ENCODE measurements at regions not wholly inside any gene's neighbourhood (a gene's known extent, or its start where the extent isn't known, plus 50 kb on each side); places are given as distances from the start of the nearest gene placed in this dataset.

DNA sequence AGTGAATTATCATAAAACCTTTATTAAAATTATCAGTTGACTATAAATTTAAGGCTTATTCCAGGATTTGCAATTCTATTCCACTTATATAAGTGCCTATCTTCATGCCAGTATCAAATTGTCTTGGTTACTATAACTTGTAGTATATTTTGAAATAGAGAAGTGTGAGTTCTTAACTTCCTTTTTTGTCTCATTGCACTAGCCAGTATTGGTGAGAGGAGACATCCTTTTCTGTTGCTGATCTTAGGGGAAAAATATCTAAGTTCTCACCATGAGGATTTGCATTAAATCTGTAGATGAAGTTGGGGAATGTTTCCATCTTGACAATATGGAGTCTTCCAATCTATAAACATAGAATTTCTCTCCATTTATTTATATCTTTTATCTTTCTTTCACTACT, 104.2 kb upstream of the MKI67 start:
- Histone ChIP-seq H4K8ac (ENCODE audit: low read length) (no peak overlapping the region), H2BK120ac (ENCODE audit: low read depth, low read length) (no peak overlapping the region), H3K79me1 (replicated peaks; ENCODE audit: low read length, poor library complexity, severe bottlenecking) (no peaks in the 10 kb centered on the region), H2BK15ac (ENCODE audit: low read depth, poor library complexity, severe bottlenecking) (no peak overlapping the region), H3K4me1 (ENCODE audit: control insufficient read depth, insufficient read depth, low read depth, low read length) (no peaks in the 10 kb centered on the region), H2AK5ac (ENCODE audit: low read length, severe bottlenecking) (no peak overlapping the region), H2BK5ac (ENCODE audit: low read depth, low read length, poor library complexity, severe bottlenecking) (no peak overlapping the region), H3K18ac (ENCODE audit: low read depth in 1 of 2, low read length in 2 of 2) (no peak overlapping the region), H3K36me3 (ENCODE audit: control insufficient read depth in 1 of 2, insufficient read depth in 2 of 2, low read depth in 1 of 2, low read length in 2 of 2) (no peaks in the 10 kb centered on the region), H3K23ac (ENCODE audit: low read length in 2 of 2) (no peak overlapping the region), H3K4ac (ENCODE audit: low read depth in 1 of 2, low read length in 2 of 2) (no peak overlapping the region), H3K9me3 (ENCODE audit: control insufficient read depth, low read length) (peaks cover 5% of the 10 kb centered on the region), H3K4me2 (ENCODE audit: low read length, poor library complexity, severe bottlenecking) (no peak overlapping the region), H3K4me3 (ENCODE audit: insufficient read depth in 1 of 2, low read depth in 1 of 2, low read length in 2 of 2) (no peak overlapping the region), H3K14ac (ENCODE audit: low read length in 2 of 2) (no peak overlapping the region), H4K91ac (ENCODE audit: low read length) (no peak overlapping the region), H3K27me3 (ENCODE audit: control insufficient read depth in 1 of 2, insufficient read depth in 1 of 2, low read length in 2 of 2) (peaks cover 0 to 7% of the 10 kb centered on the region in 2 experiments), H3K9ac (ENCODE audit: low read length) (no peak overlapping the region), H2AFZ (ENCODE audit: low read depth, low read length) (no peak overlapping the region), H2BK12ac (ENCODE audit: low read length in 2 of 2) (no peak overlapping the region), H3K27ac (ENCODE audit: low read length, poor library complexity, severe bottlenecking) (no peak overlapping the region)
- DNase-seq, result no peak

DNA sequence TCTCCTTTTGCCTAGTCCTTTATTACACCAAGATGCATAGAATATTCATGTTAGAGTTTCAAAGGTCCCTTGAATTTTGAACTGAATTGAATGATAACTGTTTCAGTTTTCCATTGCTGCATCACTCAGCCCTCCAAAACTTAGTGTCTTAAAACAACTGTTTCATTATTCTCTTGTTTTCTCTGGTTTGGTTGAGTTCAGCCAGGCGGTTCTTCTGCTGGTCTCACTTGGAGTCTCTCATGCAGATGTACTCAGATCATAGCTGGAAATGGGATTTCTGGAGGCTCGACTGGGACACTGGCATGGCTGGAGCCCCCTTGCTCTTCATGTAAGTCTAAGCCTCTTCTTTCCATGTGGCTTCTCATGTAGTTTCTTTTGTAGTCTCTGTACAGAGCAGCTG, 107.2 kb upstream of the MKI67 start:
- Histone ChIP-seq H2BK120ac (ENCODE audit: low read depth, low read length) (no peak overlapping the region), H3K4ac (ENCODE audit: low read depth in 1 of 2, low read length in 2 of 2) (no peak overlapping the region)
- 70% methylated on average over 2 of the region's 2 CpGs for WGBS

DNA sequence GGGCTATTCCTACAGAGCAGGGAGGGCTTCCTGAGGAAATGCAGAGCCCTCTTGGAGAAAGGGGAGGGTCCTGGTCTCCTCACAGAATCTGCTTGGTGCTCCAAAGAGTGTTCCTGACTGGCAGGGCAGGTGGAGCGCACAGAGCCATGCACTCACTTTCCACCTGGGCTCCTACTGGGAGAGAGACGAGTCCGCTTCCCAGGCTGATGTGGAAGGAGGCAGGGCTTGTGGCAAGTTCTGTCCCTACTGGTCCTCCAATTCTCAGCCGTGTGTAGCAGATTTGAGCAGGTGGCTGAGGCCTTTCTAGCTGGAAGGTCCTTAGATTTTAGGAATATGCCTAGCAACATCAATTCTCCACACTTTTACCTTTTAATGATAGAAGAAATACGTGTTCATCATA, 111.5 kb upstream of the MKI67 start:
- no peak overlapping the region for H3K23ac ChIP-seq (ENCODE audit: low read length in 2 of 2)
- H3K4me2 ChIP-seq (ENCODE audit: low read length, poor library complexity, severe bottlenecking), result no peak overlapping the region
- no peak for DNase-seq
- H2BK120ac ChIP-seq (ENCODE audit: low read depth, low read length), result no peak overlapping the region
- 69% methylated on average over 3 of the region's 5 CpGs for WGBS
- no peak overlapping the region for H3K4me3 ChIP-seq (ENCODE audit: insufficient read depth in 1 of 2, low read depth in 1 of 2, low read length in 2 of 2)
- H3K4me1 ChIP-seq (ENCODE audit: control insufficient read depth, insufficient read depth, low read depth, low read length), result no peaks in the 10 kb centered on the region
- no peaks in the 10 kb centered on the region for H3K27me3 ChIP-seq (ENCODE audit: control insufficient read depth in 1 of 2, insufficient read depth in 1 of 2, low read length in 2 of 2)
- H2BK15ac ChIP-seq (ENCODE audit: low read depth, poor library complexity, severe bottlenecking), result no peak overlapping the region
- no peak overlapping the region for H4K91ac ChIP-seq (ENCODE audit: low read length)
- H3K9me3 ChIP-seq (ENCODE audit: control insufficient read depth, low read length), result peaks cover 5% of the 10 kb centered on the region
- no peak overlapping the region for H4K8ac ChIP-seq (ENCODE audit: low read length)
- no peaks in the 10 kb centered on the region for H3K36me3 ChIP-seq (ENCODE audit: control insufficient read depth in 1 of 2, insufficient read depth in 2 of 2, low read depth in 1 of 2, low read length in 2 of 2)
- no peak overlapping the region for H3K9ac ChIP-seq (ENCODE audit: low read length)
- H2AFZ ChIP-seq (ENCODE audit: low read depth, low read length), result no peak overlapping the region
- H3K79me1 ChIP-seq (replicated peaks; ENCODE audit: low read length, poor library complexity, severe bottlenecking), result no peaks in the 10 kb centered on the region
- H2BK12ac ChIP-seq (ENCODE audit: low read length in 2 of 2), result no peak overlapping the region
- no peak overlapping the region for H3K14ac ChIP-seq (ENCODE audit: low read length in 2 of 2)
- H2AK5ac ChIP-seq (ENCODE audit: low read length, severe bottlenecking), result no peak overlapping the region
- H3K4ac ChIP-seq (ENCODE audit: low read depth in 1 of 2, low read length in 2 of 2), result no peak overlapping the region
- no peak overlapping the region for H3K27ac ChIP-seq (ENCODE audit: low read length, poor library complexity, severe bottlenecking)
- H2BK5ac ChIP-seq (ENCODE audit: low read depth, low read length, poor library complexity, severe bottlenecking), result no peak overlapping the region
- H3K18ac ChIP-seq (ENCODE audit: low read depth in 1 of 2, low read length in 2 of 2), result no peak overlapping the region

More for the DNA sequence above, 107.2 kb upstream of the MKI67 start:
- no peak overlapping the region for H3K27ac ChIP-seq (ENCODE audit: low read length, poor library complexity, severe bottlenecking)
- H4K8ac ChIP-seq (ENCODE audit: low read length), result no peak overlapping the region
- H3K14ac ChIP-seq (ENCODE audit: low read length in 2 of 2), result no peak overlapping the region
- H3K4me1 ChIP-seq (ENCODE audit: control insufficient read depth, insufficient read depth, low read depth, low read length), result no peaks in the 10 kb centered on the region
- H2BK12ac ChIP-seq (ENCODE audit: low read length in 2 of 2), result no peak overlapping the region
- no peak overlapping the region for H3K18ac ChIP-seq (ENCODE audit: low read depth in 1 of 2, low read length in 2 of 2)
- no peaks in the 10 kb centered on the region for H3K79me1 ChIP-seq (replicated peaks; ENCODE audit: low read length, poor library complexity, severe bottlenecking)
- no peak overlapping the region for H2BK15ac ChIP-seq (ENCODE audit: low read depth, poor library complexity, severe bottlenecking)
- DNase-seq, result no peak
- H4K91ac ChIP-seq (ENCODE audit: low read length), result no peak overlapping the region
- H3K27me3 ChIP-seq (ENCODE audit: control insufficient read depth in 1 of 2, insufficient read depth in 1 of 2, low read length in 2 of 2), result peaks cover 0 to 7% of the 10 kb centered on the region in 2 experiments
- no peak overlapping the region for H3K4me2 ChIP-seq (ENCODE audit: low read length, poor library complexity, severe bottlenecking)
- no peak overlapping the region for H2BK5ac ChIP-seq (ENCODE audit: low read depth, low read length, poor library complexity, severe bottlenecking)
- H2AFZ ChIP-seq (ENCODE audit: low read depth, low read length), result no peak overlapping the region
- peaks cover 5% of the 10 kb centered on the region for H3K9me3 ChIP-seq (ENCODE audit: control insufficient read depth, low read length)
- no peak overlapping the region for H3K9ac ChIP-seq (ENCODE audit: low read length)
- no peaks in the 10 kb centered on the region for H3K36me3 ChIP-seq (ENCODE audit: control insufficient read depth in 1 of 2, insufficient read depth in 2 of 2, low read depth in 1 of 2, low read length in 2 of 2)
- H2AK5ac ChIP-seq (ENCODE audit: low read length, severe bottlenecking), result no peak overlapping the region
- no peak overlapping the region for H3K23ac ChIP-seq (ENCODE audit: low read length in 2 of 2)
- no peak overlapping the region for H3K4me3 ChIP-seq (ENCODE audit: insufficient read depth in 1 of 2, low read depth in 1 of 2, low read length in 2 of 2)

DNA sequence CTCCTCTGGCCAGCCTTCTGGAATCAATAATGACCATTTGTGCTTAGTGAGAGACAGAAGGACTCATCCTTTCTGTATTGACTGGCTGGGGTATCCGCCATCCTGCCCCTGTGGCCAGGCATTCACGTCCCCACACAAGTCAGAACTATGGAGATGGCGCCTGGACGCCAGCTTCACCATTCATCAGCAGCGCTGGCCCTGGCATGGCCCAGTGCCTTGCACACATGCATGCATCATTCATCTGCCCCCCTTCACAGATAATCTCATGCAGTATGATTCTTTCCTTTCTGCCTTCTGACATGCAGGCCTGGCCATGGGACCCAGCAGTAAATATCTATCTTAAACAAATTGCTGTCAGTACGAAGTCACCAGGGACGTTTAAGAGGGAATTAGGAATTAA, 114.8 kb upstream of the MKI67 start:
- H2BK5ac ChIP-seq (ENCODE audit: low read depth, low read length, poor library complexity, severe bottlenecking), result no peak overlapping the region
- H3K14ac ChIP-seq (ENCODE audit: low read length in 2 of 2), result no peak overlapping the region
- no peak overlapping the region for H3K9ac ChIP-seq (ENCODE audit: low read length)
- H3K27me3 ChIP-seq (ENCODE audit: control insufficient read depth in 1 of 2, insufficient read depth in 1 of 2, low read length in 2 of 2), result no peaks in the 10 kb centered on the region
- no peaks in the 10 kb centered on the region for H3K79me1 ChIP-seq (replicated peaks; ENCODE audit: low read length, poor library complexity, severe bottlenecking)
- no peak overlapping the region for H3K4ac ChIP-seq (ENCODE audit: low read depth in 1 of 2, low read length in 2 of 2)
- no peaks in the 10 kb centered on the region for H3K36me3 ChIP-seq (ENCODE audit: control insufficient read depth in 1 of 2, insufficient read depth in 2 of 2, low read depth in 1 of 2, low read length in 2 of 2)
- H3K27ac ChIP-seq (ENCODE audit: low read length, poor library complexity, severe bottlenecking), result no peak overlapping the region
- no peak overlapping the region for H4K91ac ChIP-seq (ENCODE audit: low read length)
- H2BK120ac ChIP-seq (ENCODE audit: low read depth, low read length), result no peak overlapping the region
- H3K18ac ChIP-seq (ENCODE audit: low read depth in 1 of 2, low read length in 2 of 2), result no peak overlapping the region
- no peak overlapping the region for H2AK5ac ChIP-seq (ENCODE audit: low read length, severe bottlenecking)
- DNase-seq, result no peak
- H3K4me2 ChIP-seq (ENCODE audit: low read length, poor library complexity, severe bottlenecking), result no peak overlapping the region
- no peak overlapping the region for H2BK15ac ChIP-seq (ENCODE audit: low read depth, poor library complexity, severe bottlenecking)
- WGBS, result 85% methylated on average over 5 of the region's 7 CpGs
- no peaks in the 10 kb centered on the region for H3K9me3 ChIP-seq (ENCODE audit: control insufficient read depth, low read length)
- H2BK12ac ChIP-seq (ENCODE audit: low read length in 2 of 2), result no peak overlapping the region
- no peak overlapping the region for H3K23ac ChIP-seq (ENCODE audit: low read length in 2 of 2)
- H3K4me1 ChIP-seq (ENCODE audit: control insufficient read depth, insufficient read depth, low read depth, low read length), result no peaks in the 10 kb centered on the region
- no peak overlapping the region for H3K4me3 ChIP-seq (ENCODE audit: insufficient read depth in 1 of 2, low read depth in 1 of 2, low read length in 2 of 2)
- H2AFZ ChIP-seq (ENCODE audit: low read depth, low read length), result no peak overlapping the region
- no peak overlapping the region for H4K8ac ChIP-seq (ENCODE audit: low read length)

All from mesenchymal stem cell (in vitro differentiated cells and primary cell).